22Rv1 (cell line): ENCODE measurements at regions not wholly inside any gene's neighbourhood (a gene's known extent, or its start where the extent isn't known, plus 50 kb on each side); places are given as distances from the start of the nearest gene placed in this dataset.
"Not testable (repeated sequence)": the region's sequence is repeated elsewhere in the genome, so short reads cannot be mapped to it uniquely, and the experiment has no call there.

Experiments
- CTCF ChIP-seq: fragments of 450-650 bp; IDR thresholded peaks from 2 replicates; pipeline ENCODE4 v1.5.1; 2017; ENCODE audit warnings: mild to moderate bottlenecking
- ZFX ChIP-seq: fragments of 450-650 bp; IDR thresholded peaks from 2 replicates; pipeline ENCODE4 v1.6.1; 2017; ENCODE audit warnings: antibody characterized with exemption, borderline replicate concordance

- TF ChIP-seq CTCF, ZFX: not testable (repeated sequence)
Observed at GRCh38 chr6:84988766-84989165, 224.4 kb upstream of the TBX18 start.
